ENCODE measurements at regions not wholly inside any gene's neighbourhood (a gene's known extent, or its start where the extent isn't known, plus 50 kb on each side); places are given as distances from the start of the nearest gene placed in this dataset.

DNA sequence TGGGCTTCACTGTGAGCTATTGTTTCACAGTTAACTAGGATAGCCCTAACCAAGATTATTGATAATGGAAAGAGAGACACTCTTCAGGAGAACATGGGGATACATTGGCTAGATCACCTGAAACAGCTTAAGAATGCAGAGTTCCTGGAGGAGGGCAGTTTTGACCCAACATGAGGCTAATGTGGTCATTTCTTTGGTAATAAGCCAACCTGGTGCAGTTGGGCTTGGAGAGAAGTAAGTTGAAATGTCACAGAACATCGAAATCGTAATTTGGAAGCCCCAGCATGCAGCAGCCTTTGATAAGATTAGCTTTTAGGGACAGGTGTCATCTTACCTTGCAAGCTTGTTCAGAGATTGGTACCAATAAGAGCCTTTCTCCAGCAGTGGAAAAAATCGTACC lies 556.6 kb upstream of the GOT2 start:
- Histone ChIP-seq H3K4me3 (no peak overlapping the region), H3K27ac (no peak overlapping the region), H3K9me3 (no peaks in the 10 kb centered on the region), H3K4me1 (no peaks in the 10 kb centered on the region), H3K36me3 (no peaks in the 10 kb centered on the region), H3K27me3 (no peaks in the 10 kb centered on the region)
- DNase-seq, result no peak
- intact Hi-C loops (cut with DNase I; ENCODE audit: low total_unique reads), result no loop called here
- TF ChIP-seq, protein P1, sequence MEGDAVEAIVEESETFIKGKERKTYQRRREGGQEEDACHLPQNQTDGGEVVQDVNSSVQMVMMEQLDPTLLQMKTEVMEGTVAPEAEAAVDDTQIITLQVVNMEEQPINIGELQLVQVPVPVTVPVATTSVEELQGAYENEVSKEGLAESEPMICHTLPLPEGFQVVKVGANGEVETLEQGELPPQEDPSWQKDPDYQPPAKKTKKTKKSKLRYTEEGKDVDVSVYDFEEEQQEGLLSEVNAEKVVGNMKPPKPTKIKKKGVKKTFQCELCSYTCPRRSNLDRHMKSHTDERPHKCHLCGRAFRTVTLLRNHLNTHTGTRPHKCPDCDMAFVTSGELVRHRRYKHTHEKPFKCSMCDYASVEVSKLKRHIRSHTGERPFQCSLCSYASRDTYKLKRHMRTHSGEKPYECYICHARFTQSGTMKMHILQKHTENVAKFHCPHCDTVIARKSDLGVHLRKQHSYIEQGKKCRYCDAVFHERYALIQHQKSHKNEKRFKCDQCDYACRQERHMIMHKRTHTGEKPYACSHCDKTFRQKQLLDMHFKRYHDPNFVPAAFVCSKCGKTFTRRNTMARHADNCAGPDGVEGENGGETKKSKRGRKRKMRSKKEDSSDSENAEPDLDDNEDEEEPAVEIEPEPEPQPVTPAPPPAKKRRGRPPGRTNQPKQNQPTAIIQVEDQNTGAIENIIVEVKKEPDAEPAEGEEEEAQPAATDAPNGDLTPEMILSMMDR (IDR thresholded peaks at IDR 0.05), result no peak
- no peak for TF ChIP-seq POLR2A (IDR thresholded peaks at IDR 0.05)

- no peaks in the 10 kb centered on the region for H3K4me1 ChIP-seq
- DNase-seq, result no peak
- no peak overlapping the region for H3K27ac ChIP-seq
- H3K36me3 ChIP-seq, result no peaks in the 10 kb centered on the region
- no peaks in the 10 kb centered on the region for H3K27me3 ChIP-seq
- H3K9me3 ChIP-seq, result no peaks in the 10 kb centered on the region
- H3K4me3 ChIP-seq, result no peak overlapping the region
- TF ChIP-seq, protein P1 (IDR thresholded peaks at IDR 0.05), result no peak
- no peak for TF ChIP-seq POLR2A (IDR thresholded peaks at IDR 0.05)
- intact Hi-C loops (cut with DNase I; ENCODE audit: low total_unique reads), result no loop called here
Measured at GRCh38 chr16:59289151-59289550, 555.0 kb upstream of the GOT2 start.

DNA sequence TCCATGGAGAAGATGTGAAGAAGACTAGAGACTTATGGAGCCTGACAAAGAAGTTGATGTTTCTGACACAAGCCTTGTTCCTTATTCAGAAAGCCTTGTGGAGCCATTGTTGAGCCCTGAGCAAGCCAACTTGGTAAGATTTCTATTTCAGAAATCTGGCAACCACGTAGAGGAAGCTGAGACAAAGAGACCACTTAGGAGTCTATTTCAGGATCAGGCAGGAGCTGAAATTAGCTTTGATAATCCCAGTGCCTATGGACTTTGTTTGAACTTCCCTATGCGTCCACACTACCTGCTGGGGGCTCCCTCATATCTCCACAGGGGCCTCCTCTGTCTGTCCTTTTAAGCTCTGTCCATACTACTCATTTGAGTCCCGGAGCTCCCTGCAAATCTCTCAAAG lies 540.0 kb upstream of the GOT2 start:
- TF ChIP-seq POLR2A (IDR thresholded peaks at IDR 0.05), result no peak
- TF ChIP-seq, protein P1 (IDR thresholded peaks at IDR 0.05), result no peak
- H3K4me1 ChIP-seq, result no peaks in the 10 kb centered on the region
- intact Hi-C loops (cut with DNase I; ENCODE audit: low total_unique reads), result no loop called here

GRCh38 chr16:59263955-59264354 lies 529.8 kb upstream of the GOT2 start:
- intact Hi-C loops (cut with DNase I; ENCODE audit: low total_unique reads), result no loop called here
- no peak for TF ChIP-seq POLR2A (IDR thresholded peaks at IDR 0.05)
- TF ChIP-seq, protein P1 (IDR thresholded peaks at IDR 0.05), result no peak
- no peak for DNase-seq
- no peaks in the 10 kb centered on the region for H3K4me1 ChIP-seq
- H3K36me3 ChIP-seq, result no peaks in the 10 kb centered on the region
- no peak overlapping the region for H3K4me3 ChIP-seq
- no peaks in the 10 kb centered on the region for H3K27me3 ChIP-seq
- H3K9me3 ChIP-seq, result no peaks in the 10 kb centered on the region
- H3K27ac ChIP-seq, result no peak overlapping the region

More for the DNA sequence above, 540.0 kb upstream of the GOT2 start:
- H3K27me3 ChIP-seq, result no peaks in the 10 kb centered on the region
- H3K27ac ChIP-seq, result no peak overlapping the region
- H3K36me3 ChIP-seq, result no peaks in the 10 kb centered on the region
- H3K4me3 ChIP-seq, result no peak overlapping the region
- no peak for DNase-seq
- H3K9me3 ChIP-seq, result no peaks in the 10 kb centered on the region

DNA sequence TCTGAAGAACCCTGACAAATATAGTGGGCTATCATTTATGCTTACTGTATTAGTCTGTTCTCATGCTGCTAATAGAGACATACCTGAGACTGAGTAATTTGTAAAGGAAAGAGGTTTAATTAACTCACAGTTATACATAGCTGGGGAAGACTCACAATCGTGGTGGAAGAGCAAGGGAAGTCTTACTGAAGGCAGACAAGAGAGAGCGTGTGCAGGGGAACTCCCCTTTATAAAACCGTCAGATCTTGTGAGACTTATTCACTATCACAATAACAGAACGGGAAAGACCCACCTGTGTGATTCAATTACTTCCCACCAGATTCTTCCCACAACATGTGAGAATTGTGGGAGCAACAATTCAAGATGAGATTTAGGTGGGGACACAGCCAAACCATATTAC lies 526.8 kb upstream of the GOT2 start:
- Histone ChIP-seq H3K27me3 (no peaks in the 10 kb centered on the region), H3K27ac (no peak overlapping the region), H3K36me3 (no peaks in the 10 kb centered on the region), H3K4me3 (no peak overlapping the region), H3K4me1 (no peaks in the 10 kb centered on the region), H3K9me3 (no peaks in the 10 kb centered on the region)
- no peak for TF ChIP-seq POLR2A (IDR thresholded peaks at IDR 0.05)
- TF ChIP-seq, protein P1 (IDR thresholded peaks at IDR 0.05), result no peak
- no peak for DNase-seq
- intact Hi-C loops (cut with DNase I; ENCODE audit: low total_unique reads), result no loop called here

Data from uterus (tissue), 3 donors.